Immature natural killer cell (primary cell): ENCODE measurements at regions not wholly inside any gene's neighbourhood (a gene's known extent, or its start where the extent isn't known, plus 50 kb on each side); places are given as distances from the start of the nearest gene placed in this dataset.

ENCODE experiments used
- DNase-seq, 3 donors: peaks; one replicate each; pipeline ENCODE4 v3.0.0; 2022; ENCODE audit warnings: mixed read lengths in 1 of 3
- H3K27ac Mint-ChIP-seq, 6 donors: one replicate each; pipeline ENCODE4 v1.8.0; 2020; ENCODE audit warnings: mixed read lengths in 6 of 6, mild to moderate bottlenecking in 5 of 6, inconsistent platforms in 4 of 6, moderate library complexity in 3 of 6
- H3K27me3 Mint-ChIP-seq, 3 donors: one replicate each; pipeline ENCODE4 v1.8.0; 2020 to 2021; ENCODE audit warnings: low read depth in 3 of 3, mild to moderate bottlenecking in 3 of 3, mixed read lengths in 3 of 3, moderate library complexity in 3 of 3, inconsistent platforms in 1 of 3
- H3K36me3 Mint-ChIP-seq, 3 donors: one replicate each; pipeline ENCODE4 v1.8.0; 2020; ENCODE audit warnings: mixed read lengths in 3 of 3, inconsistent platforms in 2 of 3, mild to moderate bottlenecking in 2 of 3
- H3K4me1 Mint-ChIP-seq, 2 donors: one replicate each; pipeline ENCODE4 v1.8.0; 2020; ENCODE audit warnings: inconsistent platforms in 2 of 2, mild to moderate bottlenecking in 2 of 2, mixed read lengths in 2 of 2, moderate library complexity in 1 of 2
- H3K4me3 Mint-ChIP-seq, 5 donors: one replicate each; pipeline ENCODE4 v1.8.0; 2020; ENCODE audit warnings: mild to moderate bottlenecking in 5 of 5, mixed read lengths in 5 of 5, inconsistent platforms in 3 of 5, moderate library complexity in 3 of 5
- H3K9me3 Mint-ChIP-seq, 6 donors: one replicate each; pipeline ENCODE4 v1.8.0; 2020; ENCODE audit warnings: mild to moderate bottlenecking in 6 of 6, mixed read lengths in 6 of 6, inconsistent platforms in 4 of 6, moderate library complexity in 3 of 6

DNA sequence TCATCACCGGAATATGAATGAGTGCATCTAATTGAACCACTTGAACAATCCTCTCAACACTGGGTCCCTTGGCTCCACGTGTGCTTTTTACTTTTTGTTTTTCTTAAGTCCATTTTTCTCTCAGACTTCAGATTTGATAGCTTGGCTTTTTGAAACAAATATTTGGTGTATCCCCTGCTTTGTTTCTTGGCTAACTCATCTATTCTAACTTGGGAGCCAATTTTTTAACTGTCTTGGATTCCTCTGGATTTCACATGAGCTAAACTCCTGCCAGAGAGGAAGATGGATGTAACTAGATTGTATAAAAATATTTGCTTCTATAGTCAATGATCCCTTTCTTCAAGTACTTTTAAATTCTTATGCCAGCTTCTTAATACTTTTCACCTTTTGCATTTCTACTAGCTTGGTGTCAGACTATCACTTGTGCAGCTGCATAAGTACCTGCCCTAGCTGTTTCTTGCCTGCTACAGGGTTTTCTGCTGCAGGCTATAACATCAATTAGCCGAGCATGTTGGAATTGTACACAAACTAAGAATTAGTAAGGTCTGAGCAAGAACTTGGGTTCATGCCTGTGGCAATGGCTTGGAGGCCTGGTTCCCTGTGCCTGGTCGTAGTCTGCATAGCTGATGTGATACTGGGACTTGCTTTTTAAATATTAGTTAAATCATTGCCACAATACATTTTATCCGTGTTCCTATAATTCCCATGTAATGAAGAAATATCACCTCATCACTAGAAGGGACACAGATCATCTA lies 281.5 kb downstream of the EN1 start:
- Mint-ChIP-seq H3K4me1 (no peaks in the 10 kb centered on the region), H3K27me3 (peaks cover 0 to 7% (median 0%) of the 10 kb centered on the region in 3 donors), H3K9me3 (peaks cover 0 to 4% (median 0%) of the 10 kb centered on the region in 6 donors), H3K36me3 (no peaks in the 10 kb centered on the region), H3K27ac (no peak overlapping the region), H3K4me3 (no peak overlapping the region)
- DNase-seq = no peak

- no peak overlapping the region for H3K4me3 Mint-ChIP-seq
- H3K36me3 Mint-ChIP-seq = no peaks in the 10 kb centered on the region
- no peak overlapping the region for H3K27ac Mint-ChIP-seq
Measured at GRCh38 chr2:118565301-118565700, 282.1 kb downstream of the EN1 start.

GRCh38 chr2:118562144-118562543 lies 285.3 kb downstream of the EN1 start:
- Mint-ChIP-seq H3K4me1 (no peaks in the 10 kb centered on the region), H3K27ac (no peak overlapping the region), H3K36me3 (no peaks in the 10 kb centered on the region), H3K27me3 (peaks cover 0 to 9% (median 0%) of the 10 kb centered on the region in 3 donors), H3K4me3 (no peak overlapping the region), H3K9me3 (peaks cover 0 to 4% (median 0%) of the 10 kb centered on the region in 6 donors)
- DNase-seq = no peak

More at GRCh38 chr2:118565301-118565700, 282.1 kb downstream of the EN1 start:
- H3K4me1 Mint-ChIP-seq = no peaks in the 10 kb centered on the region
- H3K27me3 Mint-ChIP-seq = peaks cover 0 to 7% (median 0%) of the 10 kb centered on the region in 3 donors
- no peak for DNase-seq
- H3K9me3 Mint-ChIP-seq = peaks cover 0 to 4% (median 0%) of the 10 kb centered on the region in 6 donors

- no peak overlapping the region for H3K4me3 Mint-ChIP-seq
- no peak for DNase-seq
- H3K27ac Mint-ChIP-seq = no peak overlapping the region
- H3K36me3 Mint-ChIP-seq = no peaks in the 10 kb centered on the region
- H3K4me1 Mint-ChIP-seq = no peaks in the 10 kb centered on the region
- peaks cover 0 to 7% (median 0%) of the 10 kb centered on the region in 3 donors for H3K27me3 Mint-ChIP-seq
- H3K9me3 Mint-ChIP-seq = no peaks in the 10 kb centered on the region
Measured at GRCh38 chr2:118558846-118559245, 288.6 kb downstream of the EN1 start.

DNA sequence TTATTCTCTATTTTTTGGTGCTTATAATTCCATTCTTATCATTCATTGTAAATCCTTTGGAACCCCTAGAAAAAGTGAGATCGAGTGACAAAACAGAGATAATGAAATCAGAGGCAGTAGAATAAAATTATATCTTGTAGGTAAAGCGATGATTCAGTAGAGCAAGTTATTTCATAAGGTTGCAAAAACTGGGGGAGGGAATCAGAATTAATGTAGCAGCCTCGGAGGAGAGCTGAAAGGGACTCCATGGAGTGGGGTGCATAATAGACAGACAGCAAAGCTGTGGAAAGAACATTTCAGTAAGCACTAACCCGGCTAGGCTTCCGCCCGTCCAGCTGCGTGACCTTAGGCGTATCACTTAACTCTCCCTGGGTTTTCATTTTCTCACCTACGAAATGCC lies 289.7 kb downstream of the EN1 start:
- Mint-ChIP-seq H3K27me3 (peaks cover 0 to 7% (median 0%) of the 10 kb centered on the region in 3 donors), H3K4me3 (no peak overlapping the region), H3K27ac (no peak overlapping the region), H3K4me1 (no peaks in the 10 kb centered on the region), H3K36me3 (no peaks in the 10 kb centered on the region), H3K9me3 (peaks cover 0 to 2% (median 0%) of the 10 kb centered on the region in 6 donors)
- no peak for DNase-seq

GRCh38 chr2:118557016-118557415 lies 290.4 kb downstream of the EN1 start:
- H3K9me3 Mint-ChIP-seq = peaks cover 0 to 2% (median 0%) of the 10 kb centered on the region in 6 donors
- H3K27ac Mint-ChIP-seq = no peak overlapping the region
- no peak overlapping the region for H3K4me3 Mint-ChIP-seq
- no peaks in the 10 kb centered on the region for H3K4me1 Mint-ChIP-seq
- DNase-seq = no peak
- H3K36me3 Mint-ChIP-seq = no peaks in the 10 kb centered on the region
- H3K27me3 Mint-ChIP-seq = peaks cover 0 to 4% (median 0%) of the 10 kb centered on the region in 3 donors

- no peak overlapping the region for H3K27ac Mint-ChIP-seq
- peaks cover 0 to 2% (median 0%) of the 10 kb centered on the region in 3 donors for H3K27me3 Mint-ChIP-seq
- H3K9me3 Mint-ChIP-seq = peaks cover 0 to 2% (median 0%) of the 10 kb centered on the region in 6 donors
- H3K4me1 Mint-ChIP-seq = no peaks in the 10 kb centered on the region
- no peaks in the 10 kb centered on the region for H3K36me3 Mint-ChIP-seq
- DNase-seq = no peak
- H3K4me3 Mint-ChIP-seq = no peak overlapping the region
Measured at GRCh38 chr2:118554616-118555015, 292.8 kb downstream of the EN1 start.

- no peak overlapping the region for H3K27ac Mint-ChIP-seq
Measured at GRCh38 chr2:118549503-118549902, 297.9 kb downstream of the EN1 start.

DNA sequence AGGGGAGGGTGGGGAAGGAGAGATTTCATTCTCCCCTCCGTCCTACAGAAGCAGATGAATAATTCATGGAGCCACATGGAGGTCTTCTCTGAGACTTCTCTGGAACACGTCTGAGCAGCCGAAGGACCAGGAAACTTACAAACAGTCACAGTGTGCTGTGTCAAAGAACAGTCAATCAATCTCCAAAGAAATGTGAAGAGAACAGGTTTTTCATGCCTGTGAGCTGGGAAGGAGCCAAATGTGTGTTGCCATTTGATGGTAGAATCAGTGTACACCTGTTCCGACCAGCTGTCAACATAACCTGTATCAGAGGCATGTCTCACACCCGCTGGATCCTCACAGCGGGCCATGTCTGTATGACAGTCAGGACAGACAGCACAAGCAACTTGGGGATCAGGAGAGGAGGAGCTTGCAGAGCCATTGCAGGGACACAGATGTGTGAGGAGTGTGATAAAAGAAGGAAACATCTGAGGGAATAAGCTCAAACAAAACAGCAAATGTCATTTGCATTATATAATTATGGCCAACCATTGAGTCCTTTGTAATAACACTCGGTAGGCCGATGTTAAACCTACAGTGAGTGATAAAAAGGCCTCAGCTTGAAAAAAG lies 298.5 kb downstream of the EN1 start:
- no peaks in the 10 kb centered on the region for H3K4me1 Mint-ChIP-seq
- H3K36me3 Mint-ChIP-seq = no peaks in the 10 kb centered on the region
- peaks cover 0 to 2% (median 0%) of the 10 kb centered on the region in 6 donors for H3K9me3 Mint-ChIP-seq
- no peak overlapping the region for H3K4me3 Mint-ChIP-seq
- DNase-seq = no peak
- H3K27ac Mint-ChIP-seq = no peak overlapping the region
- H3K27me3 Mint-ChIP-seq = no peaks in the 10 kb centered on the region

More at GRCh38 chr2:118549503-118549902, 297.9 kb downstream of the EN1 start:
- Mint-ChIP-seq H3K9me3 (peaks cover 0 to 2% (median 0%) of the 10 kb centered on the region in 6 donors), H3K27me3 (no peaks in the 10 kb centered on the region), H3K36me3 (no peaks in the 10 kb centered on the region), H3K4me1 (no peaks in the 10 kb centered on the region), H3K4me3 (no peak overlapping the region)
- DNase-seq = no peak

- H3K36me3 Mint-ChIP-seq = no peaks in the 10 kb centered on the region
- no peaks in the 10 kb centered on the region for H3K4me1 Mint-ChIP-seq
- no peak for DNase-seq
- no peak overlapping the region for H3K27ac Mint-ChIP-seq
- H3K4me3 Mint-ChIP-seq = no peak overlapping the region
- H3K27me3 Mint-ChIP-seq = peaks cover 0 to 3% (median 0%) of the 10 kb centered on the region in 3 donors
- peaks cover 0 to 2% (median 0%) of the 10 kb centered on the region in 6 donors for H3K9me3 Mint-ChIP-seq
Measured at GRCh38 chr2:118539290-118539689, 308.2 kb downstream of the EN1 start.

- DNase-seq = no peak
- H3K27ac Mint-ChIP-seq = no peak overlapping the region
- H3K36me3 Mint-ChIP-seq = no peaks in the 10 kb centered on the region
- H3K4me1 Mint-ChIP-seq = no peaks in the 10 kb centered on the region
- peaks cover 0 to 3% (median 0%) of the 10 kb centered on the region in 3 donors for H3K27me3 Mint-ChIP-seq
- H3K4me3 Mint-ChIP-seq = no peak overlapping the region
- H3K9me3 Mint-ChIP-seq = peaks cover 0 to 2% (median 0%) of the 10 kb centered on the region in 6 donors
Measured at GRCh38 chr2:118536306-118536705, 311.1 kb downstream of the EN1 start.

- no peak overlapping the region for H3K4me3 Mint-ChIP-seq
- H3K27ac Mint-ChIP-seq = no peak overlapping the region
- H3K27me3 Mint-ChIP-seq = peaks cover 0 to 3% (median 0%) of the 10 kb centered on the region in 3 donors
- H3K4me1 Mint-ChIP-seq = no peaks in the 10 kb centered on the region
- H3K9me3 Mint-ChIP-seq = peaks cover 0 to 2% (median 0%) of the 10 kb centered on the region in 6 donors
- DNase-seq = no peak
- H3K36me3 Mint-ChIP-seq = no peaks in the 10 kb centered on the region
Measured at GRCh38 chr2:118535818-118536212, 311.6 kb downstream of the EN1 start.

DNA sequence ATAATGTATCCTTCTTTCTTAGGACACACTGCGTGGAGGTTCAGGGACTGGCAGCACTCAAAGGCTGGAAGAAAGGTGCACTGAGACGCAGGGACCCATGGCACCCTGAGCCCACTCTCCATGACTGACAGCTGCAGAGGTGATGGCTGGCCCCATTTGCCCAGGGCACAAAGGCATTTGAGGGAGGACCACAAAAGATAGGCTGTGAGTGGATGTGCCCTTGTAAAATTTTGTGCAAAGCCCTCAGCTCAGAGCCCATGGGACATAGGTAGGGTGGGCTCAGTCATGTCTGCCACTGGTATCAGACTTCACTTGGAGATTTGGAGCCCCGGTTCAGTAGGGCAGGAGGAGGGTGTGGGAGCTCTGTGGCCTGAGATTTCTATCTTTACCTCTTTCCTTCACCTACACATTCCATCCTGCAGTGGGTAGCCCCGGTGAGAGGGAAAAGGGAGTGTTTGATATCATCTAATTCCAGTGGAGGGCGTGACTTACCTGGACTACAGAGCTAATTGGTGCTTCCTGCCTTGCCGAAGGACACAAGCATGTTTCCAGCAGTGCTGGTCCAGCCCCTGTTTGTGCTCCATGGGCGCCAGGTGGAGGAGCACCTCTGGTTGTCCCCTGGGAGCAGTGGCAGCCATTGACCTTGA lies 312.2 kb downstream of the EN1 start:
- H3K27ac Mint-ChIP-seq = no peak overlapping the region

DNA sequence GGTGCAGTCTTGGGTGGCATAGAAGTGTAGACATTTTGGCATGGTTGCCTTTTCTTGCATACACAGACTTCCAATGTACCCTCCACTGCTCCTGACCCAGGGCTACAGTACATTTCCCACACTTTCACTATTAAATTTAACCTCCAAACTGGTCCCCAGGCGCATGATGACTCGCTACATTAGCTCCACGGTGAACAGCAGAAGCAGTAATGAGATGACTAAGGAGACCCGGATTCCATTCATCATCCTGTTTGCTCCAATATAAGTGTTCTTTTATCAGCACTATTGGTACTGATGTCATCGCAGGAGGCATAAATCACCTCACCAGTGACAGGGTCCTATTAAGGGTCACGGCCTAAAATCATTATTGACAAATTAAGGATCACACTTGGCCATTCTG lies 316.5 kb downstream of the EN1 start:
- H3K4me3 Mint-ChIP-seq = no peak overlapping the region
- peaks cover 0 to 2% (median 0%) of the 10 kb centered on the region in 6 donors for H3K9me3 Mint-ChIP-seq
- no peaks in the 10 kb centered on the region for H3K36me3 Mint-ChIP-seq
- peaks cover 0 to 6% (median 1%) of the 10 kb centered on the region in 3 donors for H3K27me3 Mint-ChIP-seq
- H3K4me1 Mint-ChIP-seq = no peaks in the 10 kb centered on the region
- DNase-seq = no peak
- no peak overlapping the region for H3K27ac Mint-ChIP-seq

More for the DNA sequence above, 312.2 kb downstream of the EN1 start:
- Mint-ChIP-seq H3K36me3 (no peaks in the 10 kb centered on the region), H3K4me3 (no peak overlapping the region), H3K27me3 (peaks cover 0 to 3% (median 0%) of the 10 kb centered on the region in 3 donors), H3K9me3 (peaks cover 0 to 2% (median 0%) of the 10 kb centered on the region in 6 donors), H3K4me1 (no peaks in the 10 kb centered on the region)
- DNase-seq = no peak
